HEK293T (cell line): ENCODE measurements at regions not wholly inside any gene's neighbourhood (a gene's known extent, or its start where the extent isn't known, plus 50 kb on each side); places are given as distances from the start of the nearest gene placed in this dataset.

Experiments
- BHLHE40 ChIP-seq: fragments of 450-650 bp; IDR thresholded peaks from 2 replicates; pipeline ENCODE4 v1.6.1; 2016; ENCODE audit warnings: mild to moderate bottlenecking, moderate library complexity, borderline replicate concordance
- FOXA1 ChIP-seq: fragments of 450-650 bp; IDR thresholded peaks from 2 replicates; pipeline ENCODE4 v1.6.1; 2016; ENCODE audit warnings: mild to moderate bottlenecking
- FOXK2 ChIP-seq: fragments of 450-650 bp; IDR thresholded peaks from 2 replicates; pipeline ENCODE4 v1.6.1; 2016; ENCODE audit warnings: mild to moderate bottlenecking
- FOXM1 ChIP-seq: fragments of 450-650 bp; IDR thresholded peaks from 2 replicates; pipeline ENCODE4 v1.6.1; 2017; ENCODE audit warnings: mild to moderate bottlenecking, borderline replicate concordance
- HDGF ChIP-seq: fragments of 450-650 bp; IDR thresholded peaks from 2 replicates; pipeline ENCODE4 v1.6.1; 2017; ENCODE audit warnings: antibody characterized with exemption, borderline replicate concordance
- L3MBTL2 ChIP-seq: fragments of 450-650 bp; conservative IDR thresholded peaks from 2 replicates; pipeline ENCODE4 v1.6.1; 2016; ENCODE audit warnings: mild to moderate bottlenecking
- PKNOX1 ChIP-seq: fragments of 450-650 bp; IDR thresholded peaks from 2 replicates; pipeline ENCODE4 v1.6.1; 2016
- SP1 ChIP-seq: fragments of 450-650 bp; IDR thresholded peaks from 2 replicates; pipeline ENCODE4 v1.6.1; 2017
- SUZ12 ChIP-seq: fragments of 450-650 bp; IDR thresholded peaks from 2 replicates; pipeline ENCODE4 v1.6.1; 2016; ENCODE audit warnings: mild to moderate bottlenecking
- TARDBP ChIP-seq: fragments of 450-650 bp; IDR thresholded peaks from 2 replicates; pipeline ENCODE4 v1.6.1; 2016
- ZNF384 ChIP-seq: fragments of 450-650 bp; IDR thresholded peaks from 2 replicates; pipeline ENCODE4 v1.6.1; 2016

- TF ChIP-seq L3MBTL2 = no peak
- TF ChIP-seq FOXK2 = no peak
- TF ChIP-seq HDGF = no peak
- TF ChIP-seq FOXA1 = no peak
- no peak for TF ChIP-seq TARDBP
- TF ChIP-seq SP1 = no peak
- TF ChIP-seq ZNF384 = no peak
- no peak for TF ChIP-seq SUZ12
- TF ChIP-seq PKNOX1 = no peak
- TF ChIP-seq BHLHE40 = no peak
- TF ChIP-seq FOXM1 = no peak
Measured at GRCh38 chr17:68782789-68783188, 172.4 kb downstream of the ABCA8 start.
